ENCODE measurements at regions not wholly inside any gene's neighbourhood (a gene's known extent, or its start where the extent isn't known, plus 50 kb on each side); places are given as distances from the start of the nearest gene placed in this dataset.

GRCh38 chr20:55251170-55251569, 754.1 kb downstream of the CBLN4 start:
- H3K27me3 ChIP-seq (replicated peaks; ENCODE audit: control insufficient read depth, insufficient read depth, low read length), result no peaks in the 10 kb centered on the region
- no peak overlapping the region for H3K4me3 Mint-ChIP-seq (ENCODE audit: unreplicated experiment)
- H3K4me1 Mint-ChIP-seq (ENCODE audit: low read depth, unreplicated experiment), result no peaks in the 10 kb centered on the region
- H3K36me3 Mint-ChIP-seq (ENCODE audit: insufficient read depth, unreplicated experiment), result no peaks in the 10 kb centered on the region
- H3K36me3 ChIP-seq (ENCODE audit: control insufficient read depth, insufficient read depth, low read length), result no peaks in the 10 kb centered on the region
- no peaks in the 10 kb centered on the region for H3K4me1 ChIP-seq
- intact Hi-C loops (cut with micrococcal nuclease; ENCODE audit: unreplicated experiment), result no loop called here
- no peaks in the 10 kb centered on the region for H3K27me3 Mint-ChIP-seq (ENCODE audit: insufficient read depth, unreplicated experiment)
- H3K9me3 Mint-ChIP-seq (ENCODE audit: unreplicated experiment), result peaks cover 4% of the 10 kb centered on the region
- no peak overlapping the region for H3K4me3 ChIP-seq (ENCODE audit: low read depth, low read length)
- DNase-seq, result no peak
- H3K9me3 ChIP-seq, result peaks cover 5% of the 10 kb centered on the region
- no peak overlapping the region for H3K27ac Mint-ChIP-seq (ENCODE audit: unreplicated experiment)
- no TSS peak for BruUV-seq (replicated peaks)
- CTCF ChIA-PET, result no interaction called here
- TF ChIP-seq CTCF (IDR thresholded peaks at IDR 0.05; ENCODE audit: insufficient read depth in 1 of 2, low read depth in 1 of 2, low read length in 1 of 2, severe bottlenecking in 1 of 2, unreplicated experiment in 1 of 2), result no peak
- POLR2A ChIA-PET, result no interaction called here

- CTCF ChIA-PET, result no interaction called here
- no peak overlapping the region for H3K4me3 ChIP-seq (ENCODE audit: low read depth, low read length)
- Mint-ChIP-seq H3K27me3 (ENCODE audit: insufficient read depth, unreplicated experiment) (no peaks in the 10 kb centered on the region), H3K36me3 (ENCODE audit: insufficient read depth, unreplicated experiment) (no peaks in the 10 kb centered on the region), H3K4me3 (ENCODE audit: unreplicated experiment) (no peak overlapping the region), H3K9me3 (ENCODE audit: unreplicated experiment) (peaks cover 12% of the 10 kb centered on the region), H3K4me1 (ENCODE audit: low read depth, unreplicated experiment) (no peaks in the 10 kb centered on the region), H3K27ac (ENCODE audit: unreplicated experiment) (no peak overlapping the region)
- DNase-seq, result no peak
- H3K4me1 ChIP-seq, result no peaks in the 10 kb centered on the region
- H3K27me3 ChIP-seq (replicated peaks; ENCODE audit: control insufficient read depth, insufficient read depth, low read length), result no peaks in the 10 kb centered on the region
- intact Hi-C loops (cut with micrococcal nuclease; ENCODE audit: unreplicated experiment), result no loop called here
- peaks cover 5% of the 10 kb centered on the region for H3K9me3 ChIP-seq
- no peak for TF ChIP-seq CTCF (IDR thresholded peaks at IDR 0.05; ENCODE audit: insufficient read depth in 1 of 2, low read depth in 1 of 2, low read length in 1 of 2, severe bottlenecking in 1 of 2, unreplicated experiment in 1 of 2)
- H3K36me3 ChIP-seq (ENCODE audit: control insufficient read depth, insufficient read depth, low read length), result no peaks in the 10 kb centered on the region
- no TSS peak for BruUV-seq (replicated peaks)
- POLR2A ChIA-PET, result no interaction called here
Observed at GRCh38 chr20:55242853-55243252, 762.5 kb downstream of the CBLN4 start.

- Mint-ChIP-seq H3K27me3 (ENCODE audit: insufficient read depth, unreplicated experiment) (no peaks in the 10 kb centered on the region), H3K4me1 (ENCODE audit: low read depth, unreplicated experiment) (no peaks in the 10 kb centered on the region), H3K9me3 (ENCODE audit: unreplicated experiment) (no peaks in the 10 kb centered on the region), H3K27ac (ENCODE audit: unreplicated experiment) (no peak overlapping the region), H3K4me3 (ENCODE audit: unreplicated experiment) (no peak overlapping the region), H3K36me3 (ENCODE audit: insufficient read depth, unreplicated experiment) (no peaks in the 10 kb centered on the region)
- no peaks in the 10 kb centered on the region for H3K4me1 ChIP-seq
- DNase-seq, result no peak
- no peak for TF ChIP-seq CTCF (IDR thresholded peaks at IDR 0.05; ENCODE audit: insufficient read depth in 1 of 2, low read depth in 1 of 2, low read length in 1 of 2, severe bottlenecking in 1 of 2, unreplicated experiment in 1 of 2)
- CTCF ChIA-PET, result interaction anchor here (0.6 kb wide), 1 partner anchor 263 kb away, joined by 5 read pairs; no protein-coding TSS in a partner anchor
- no TSS peak for BruUV-seq (replicated peaks)
- intact Hi-C loops (cut with micrococcal nuclease; ENCODE audit: unreplicated experiment), result no loop called here
- no peaks in the 10 kb centered on the region for H3K27me3 ChIP-seq (replicated peaks; ENCODE audit: control insufficient read depth, insufficient read depth, low read length)
- H3K9me3 ChIP-seq, result no peaks in the 10 kb centered on the region
- H3K36me3 ChIP-seq (ENCODE audit: control insufficient read depth, insufficient read depth, low read length), result no peaks in the 10 kb centered on the region
- POLR2A ChIA-PET, result no interaction called here
- H3K4me3 ChIP-seq (ENCODE audit: low read depth, low read length), result no peak overlapping the region
Observed at GRCh38 chr20:55239269-55239668, 763.9 kb downstream of the DOK5 start.

Data from Caco-2 (cell line).